IMR-90 (cell line): ENCODE measurements at regions not wholly inside any gene's neighbourhood (a gene's known extent, or its start where the extent isn't known, plus 50 kb on each side); places are given as distances from the start of the nearest gene placed in this dataset.

Source experiments
- ATAC-seq: fragments of 200-7000 bp; cut with Tn5 transposase; 2 replicates; pipeline ENCODE4 v1.9.1; 2020; ENCODE audit warnings: low read depth, mild to moderate bottlenecking, moderate library complexity
- BruUV-seq: library from RNA; stranded (reverse); fragments of 400-500 nt; replicated peaks from 2 replicates; lab custom pipeline; 2021; lab: Mats Ljungman, UMichigan
- CTCF ChIA-PET: fragments of 300-600 bp; formaldehyde crosslinking; extraction: SDS; loops from one replicate; lab custom pipeline; 2021; ENCODE audit warnings: antibody characterized with exemption; lab: Yijun Ruan, JAX
- POLR2A ChIA-PET: fragments of 300-600 bp; sonication (Branson Sonifier 250); formaldehyde crosslinking; loops from one replicate; lab custom pipeline; 2022; ENCODE audit warnings: antibody characterized with exemption; ENCODE audit not compliant: unreplicated experiment; lab: Charles Lee
- DNase-seq: peaks from one replicate; pipeline ENCODE4 v3.0.0; 2013
- H2AFZ ChIP-seq: replicated peaks from 2 replicates; pipeline ENCODE3; 2013; ENCODE audit warnings: low read length, mild to moderate bottlenecking; ENCODE audit not compliant: poor library complexity
- H2AK5ac ChIP-seq: 2 replicates; pipeline ENCODE4 v1.6.1; 2013; ENCODE audit warnings: low read depth, low read length, inconsistent platforms
- H2AK9ac ChIP-seq: replicated peaks from 2 replicates; pipeline ENCODE3; 2013; ENCODE audit warnings: mild to moderate bottlenecking, low read depth, low read length, moderate library complexity; ENCODE audit not compliant: poor library complexity
- H2BK120ac ChIP-seq: 2 replicates; pipeline ENCODE4 v1.6.1; 2013; ENCODE audit warnings: low read depth, low read length, inconsistent platforms
- H2BK15ac ChIP-seq: 3 replicates; pipeline ENCODE4 v1.6.1; 2013; ENCODE audit warnings: low read depth, low read length, inconsistent platforms
- H2BK20ac ChIP-seq: 2 replicates; pipeline ENCODE4 v1.6.1; 2013; ENCODE audit warnings: low read depth, mild to moderate bottlenecking, inconsistent platforms, low read length, moderate library complexity
- H2BK5ac ChIP-seq: 2 replicates; pipeline ENCODE4 v1.6.1; 2013; ENCODE audit warnings: mild to moderate bottlenecking, low read depth, low read length, inconsistent platforms; ENCODE audit not compliant: poor library complexity, severe bottlenecking
- H3K14ac ChIP-seq: replicated peaks from 2 replicates; pipeline ENCODE4 v1.6.1; 2013; ENCODE audit warnings: low read depth, low read length, inconsistent platforms
- H3K18ac ChIP-seq: 2 replicates; pipeline ENCODE4 v1.6.1; 2013; ENCODE audit warnings: low read depth, low read length, control low read depth
- H3K23ac ChIP-seq: 2 replicates; pipeline ENCODE4 v1.6.1; 2013; ENCODE audit warnings: low read depth, low read length, inconsistent platforms
- H3K27ac ChIP-seq: 2 replicates; pipeline ENCODE4 v1.5.1; 2013; ENCODE audit warnings: mild to moderate bottlenecking, control low read depth, low read length; ENCODE audit not compliant: insufficient read depth
- H3K27me3 ChIP-seq: 2 replicates; pipeline ENCODE4 v1.6.1; 2013; ENCODE audit warnings: low read length; ENCODE audit not compliant: control insufficient read depth, insufficient read depth
- H3K36me3 ChIP-seq: 2 replicates; pipeline ENCODE4 v1.6.1; 2013; ENCODE audit warnings: low read length, mixed read lengths; ENCODE audit not compliant: control insufficient read depth, insufficient read depth
- H3K4ac ChIP-seq: 2 replicates; pipeline ENCODE4 v1.6.1; 2013; ENCODE audit warnings: low read depth, low read length, inconsistent platforms
- H3K4me1 ChIP-seq: 2 replicates; pipeline ENCODE4 v1.6.1; 2013; ENCODE audit warnings: low read length, mixed read lengths; ENCODE audit not compliant: control insufficient read depth, insufficient read depth
- H3K4me2 ChIP-seq: 2 replicates; pipeline ENCODE4 v1.6.1; 2013; ENCODE audit warnings: low read depth, mild to moderate bottlenecking, control low read depth, low read length, moderate library complexity
- H3K4me3 ChIP-seq: 2 replicates; pipeline ENCODE4 v1.5.1; 2013; ENCODE audit warnings: low read depth, mild to moderate bottlenecking, control low read depth, low read length, moderate library complexity; ENCODE audit not compliant: insufficient read depth
- H3K56ac ChIP-seq: 2 replicates; pipeline ENCODE4 v1.6.1; 2013; ENCODE audit warnings: low read length, inconsistent platforms; ENCODE audit not compliant: insufficient read depth; ENCODE audit errors: extremely low read depth
- H3K79me1 ChIP-seq, 2 experiments: 2 replicates each; pipeline ENCODE4 v1.6.1; 2013; ENCODE audit warnings: low read length in 2 of 2, inconsistent platforms in 1 of 2, low read depth in 1 of 2
- H3K9ac ChIP-seq: 2 replicates; pipeline ENCODE4 v1.6.1; 2013; ENCODE audit warnings: low read depth, low read length, control low read depth
- H3K9me1 ChIP-seq: 2 replicates; pipeline ENCODE4 v1.6.1; 2013; ENCODE audit warnings: low read length, inconsistent platforms; ENCODE audit not compliant: insufficient read depth
- H3K9me3 ChIP-seq: 2 replicates; pipeline ENCODE4 v1.6.1; 2013; ENCODE audit warnings: low read length; ENCODE audit not compliant: control insufficient read depth, insufficient read depth
- H4K20me1 ChIP-seq: 2 replicates; pipeline ENCODE4 v1.6.1; 2013; ENCODE audit warnings: low read length, inconsistent platforms; ENCODE audit not compliant: insufficient read depth
- H4K5ac ChIP-seq: 2 replicates; pipeline ENCODE4 v1.6.1; 2013; ENCODE audit warnings: mild to moderate bottlenecking, low read depth, low read length, control low read depth
- H4K8ac ChIP-seq, 2 experiments: 2 replicates each; pipeline ENCODE4 v1.6.1; 2013; ENCODE audit warnings: low read depth in 2 of 2, low read length in 2 of 2, control low read depth in 1 of 2, inconsistent platforms in 1 of 2
- H4K91ac ChIP-seq: 2 replicates; pipeline ENCODE4 v1.6.1; 2013; ENCODE audit warnings: low read depth, low read length, inconsistent platforms; ENCODE audit not compliant: insufficient read depth
- CHD1 ChIP-seq: IDR thresholded peaks from 2 replicates; pipeline ENCODE4 v1.6.1; 2012; ENCODE audit warnings: low read depth, low read length, improper control_type of control experiment
- ELK1 ChIP-seq: fragments of 150-350 bp; IDR thresholded peaks from 2 replicates; pipeline ENCODE4 v1.6.1; 2016; ENCODE audit warnings: low read depth, mild to moderate bottlenecking, low read length, moderate library complexity, borderline replicate concordance
- FOS ChIP-seq: fragments of 150-350 bp; IDR thresholded peaks from 2 replicates; pipeline ENCODE4 v1.6.1; 2016; ENCODE audit warnings: low read depth, low read length
- MAFK ChIP-seq: IDR thresholded peaks from 2 replicates; pipeline ENCODE4 v1.6.1; 2012; ENCODE audit warnings: low read depth, low read length, improper control_type of control experiment
- NFE2L2 ChIP-seq: fragments of 150-350 bp; IDR thresholded peaks from 2 replicates; pipeline ENCODE4 v1.6.1; 2016; ENCODE audit warnings: low read depth, mild to moderate bottlenecking, low read length
- POLR2A ChIP-seq: IDR thresholded peaks from 2 replicates; pipeline ENCODE4 v1.6.1; 2012; ENCODE audit warnings: mild to moderate bottlenecking, low read depth, low read length
- RAD21 ChIP-seq: IDR thresholded peaks from 2 replicates; pipeline ENCODE4 v1.6.1; 2012; ENCODE audit warnings: low read length, improper control_type of control experiment
- RCOR1 ChIP-seq: IDR thresholded peaks from 2 replicates; pipeline ENCODE4 v1.6.1; 2012; ENCODE audit warnings: mild to moderate bottlenecking, low read length, improper control_type of control experiment; ENCODE audit not compliant: insufficient replicate concordance
- RFX5 ChIP-seq: IDR thresholded peaks from 2 replicates; pipeline ENCODE4 v1.8.0; 2012; ENCODE audit warnings: low read depth, mild to moderate bottlenecking, low read length, moderate library complexity
- SMC3 ChIP-seq: fragments of 150-350 bp; IDR thresholded peaks from 2 replicates; pipeline ENCODE4 v1.6.1; 2016; ENCODE audit warnings: low read depth, mild to moderate bottlenecking, antibody characterized with exemption, low read length, moderate library complexity
- WGBS, 2 experiments: methylation state at CpG; one replicate each; pipeline versions ENCODE4 v1.1.5 to v1.1.7; 2013; ENCODE audit warnings: missing lambda C conversion rate in 2 of 2; ENCODE audit not compliant: insufficient read length in 1 of 2; ENCODE audit errors: extremely low coverage in 2 of 2; 5-methylcytosine and 5-hydroxymethylcytosine counted together
- dilution Hi-C: fragments of 300-500 bp; cut with HindIII; formaldehyde crosslinking; loops from one replicate; pipeline ENCODE4 v1.14.3; 2018; ENCODE audit warnings: low sequenced_read_pairs; ENCODE audit not compliant: unreplicated experiment
- in situ Hi-C: fragments of 300-500 bp; cut with MboI; formaldehyde crosslinking; loops from 3 replicates; pipeline ENCODE4 v1.14.3; 2019; ENCODE audit warnings: low sequenced_read_pairs, inconsistent platforms, mixed read lengths
- intact Hi-C: fragments of 100-400 bp; cut with micrococcal nuclease; formaldehyde crosslinking; loops from 2 replicates; pipeline ENCODE4 v1.10.0; 2022

DNA sequence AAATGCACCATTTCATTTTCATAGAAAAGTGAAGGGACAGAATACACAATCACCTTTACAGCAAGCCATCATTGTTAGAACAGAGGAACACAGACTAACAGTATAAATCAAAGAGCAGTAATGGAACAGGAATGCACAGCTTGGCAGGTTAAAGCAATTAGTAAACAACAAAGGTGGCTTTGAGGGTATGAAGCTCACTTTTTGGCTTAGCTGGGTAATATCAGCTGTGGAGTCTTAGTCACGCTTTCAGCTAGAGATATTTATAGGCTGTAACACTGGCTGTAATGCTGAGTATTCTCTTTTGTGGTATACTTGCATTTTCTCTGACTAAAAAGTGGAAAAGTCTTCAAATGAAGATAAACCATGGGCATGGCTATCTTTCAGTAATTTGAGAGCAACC, 1780.5 kb downstream of the LRRC4C start:
- no peak overlapping the region for H3K4me2 ChIP-seq
- no peaks in the 10 kb centered on the region for H3K4me1 ChIP-seq
- H2AFZ ChIP-seq, result no peak overlapping the region
- no peak overlapping the region for H3K4me3 ChIP-seq
- H4K91ac ChIP-seq, result no peak overlapping the region
- H2AK9ac ChIP-seq, result no peak overlapping the region
- ChIA-PET POLR2A (no interaction called here), CTCF (no interaction called here)
- H2BK5ac ChIP-seq, result no peak overlapping the region
- dilution Hi-C loops (no loop called here), intact Hi-C loops (no loop called here), in situ Hi-C loops (no loop called here)
- H3K9me3 ChIP-seq, result peaks cover 16% of the 10 kb centered on the region
- H2BK15ac ChIP-seq, result no peak overlapping the region
- H4K20me1 ChIP-seq, result no peaks in the 10 kb centered on the region
- ATAC-seq (no peak), DNase-seq (no peak)
- no peak overlapping the region for H4K5ac ChIP-seq
- no peak overlapping the region for H3K23ac ChIP-seq
- no peaks in the 10 kb centered on the region for H3K79me1 ChIP-seq
- no peak overlapping the region for H2BK120ac ChIP-seq
- no peak overlapping the region for H3K4ac ChIP-seq
- H2BK20ac ChIP-seq, result no peak overlapping the region
- no TSS peak for BruUV-seq
- TF ChIP-seq FOS (no peak), ELK1 (no peak), SMC3 (no peak), RAD21 (no peak), POLR2A (no peak), RCOR1 (no peak), NFE2L2 (no peak), CHD1 (no peak), MAFK (no peak), RFX5 (no peak)
- H3K36me3 ChIP-seq, result no peaks in the 10 kb centered on the region
- H3K18ac ChIP-seq, result no peak overlapping the region
- H3K27me3 ChIP-seq, result no peaks in the 10 kb centered on the region
- no peak overlapping the region for H3K27ac ChIP-seq
- no peak overlapping the region for H3K56ac ChIP-seq
- no peak overlapping the region for H3K9ac ChIP-seq
- H3K14ac ChIP-seq, result no peak overlapping the region
- no peak overlapping the region for H4K8ac ChIP-seq
- H2AK5ac ChIP-seq, result no peak overlapping the region
- no CpG with 5 or more reads among the region's 1 CpG for WGBS, 2 experiments
- no peaks in the 10 kb centered on the region for H3K9me1 ChIP-seq
